Endodermal cell (in vitro differentiated cells): ENCODE measurements at regions not wholly inside any gene's neighbourhood (a gene's known extent, or its start where the extent isn't known, plus 50 kb on each side); places are given as distances from the start of the nearest gene placed in this dataset.

Experiments used
- DNase-seq: peaks from one replicate; pipeline ENCODE4 v3.0.0-alpha.2; 2017
- H3K27ac ChIP-seq: 2 replicates; pipeline ENCODE4 v1.5.1; 2013; ENCODE audit warnings: mild to moderate bottlenecking, low read depth, low read length, moderate library complexity
- H3K27me3 ChIP-seq: 2 replicates; pipeline ENCODE4 v1.6.1; 2013; ENCODE audit warnings: mild to moderate bottlenecking, low read length, moderate library complexity; ENCODE audit not compliant: insufficient read depth, control insufficient read depth, poor library complexity, severe bottlenecking
- H3K36me3 ChIP-seq: 2 replicates; pipeline ENCODE4 v1.7.0; 2013; ENCODE audit warnings: mild to moderate bottlenecking, low read length, moderate library complexity; ENCODE audit not compliant: control insufficient read depth, insufficient read depth
- H3K4me1 ChIP-seq: one replicate; pipeline ENCODE4 v1.7.0; 2013; ENCODE audit warnings: low read length; ENCODE audit not compliant: control insufficient read depth, insufficient read depth
- H3K4me3 ChIP-seq: 2 replicates; pipeline ENCODE4 v1.5.1; 2013; ENCODE audit warnings: mild to moderate bottlenecking, low read length, moderate library complexity
- H3K9ac ChIP-seq: 2 replicates; pipeline ENCODE4 v1.6.1; 2013; ENCODE audit warnings: mild to moderate bottlenecking, low read length, moderate library complexity; ENCODE audit not compliant: poor library complexity, severe bottlenecking; ENCODE audit errors: extremely low read depth
- H3K9me3 ChIP-seq: 2 replicates; pipeline ENCODE4 v1.6.1; 2013; ENCODE audit warnings: mild to moderate bottlenecking, low read length, moderate library complexity; ENCODE audit not compliant: control insufficient read depth
- H3K27ac Mint-ChIP-seq: 2 replicates; pipeline ENCODE4 v1.8.0; 2020; ENCODE audit warnings: mixed read lengths
- H3K27me3 Mint-ChIP-seq: 2 replicates; pipeline ENCODE4 v1.8.0; 2021; ENCODE audit warnings: mild to moderate bottlenecking, mixed read lengths; ENCODE audit not compliant: insufficient read depth
- H3K36me3 Mint-ChIP-seq: 2 replicates; pipeline ENCODE4 v1.8.0; 2020; ENCODE audit warnings: low read depth, mixed read lengths
- H3K4me1 Mint-ChIP-seq: 2 replicates; pipeline ENCODE4 v1.8.0; 2020; ENCODE audit warnings: mixed read lengths
- H3K4me3 Mint-ChIP-seq: 2 replicates; pipeline ENCODE4 v1.8.0; 2020; ENCODE audit warnings: mild to moderate bottlenecking, moderate library complexity, mixed read lengths
- H3K9me3 Mint-ChIP-seq: 2 replicates; pipeline ENCODE4 v1.8.0; 2020; ENCODE audit warnings: mild to moderate bottlenecking, mixed read lengths
- WGBS, 2 experiments: methylation state at CpG; one replicate each; pipeline versions ENCODE4 v1.1.5 to v1.1.7; 2013; ENCODE audit warnings: missing lambda C conversion rate in 2 of 2, mixed read lengths in 1 of 2; ENCODE audit not compliant: insufficient coverage in 1 of 2, insufficient read length in 1 of 2; 5-methylcytosine and 5-hydroxymethylcytosine counted together
- TF ChIP-seq, protein P1 (sequence below): fragments of 200-600 bp; sonication (generic); conservative IDR thresholded peaks from 2 replicates; pipeline ENCODE4 v1.5.0; 2021; ENCODE audit warnings: antibody characterized with exemption, mild to moderate bottlenecking

DNA sequence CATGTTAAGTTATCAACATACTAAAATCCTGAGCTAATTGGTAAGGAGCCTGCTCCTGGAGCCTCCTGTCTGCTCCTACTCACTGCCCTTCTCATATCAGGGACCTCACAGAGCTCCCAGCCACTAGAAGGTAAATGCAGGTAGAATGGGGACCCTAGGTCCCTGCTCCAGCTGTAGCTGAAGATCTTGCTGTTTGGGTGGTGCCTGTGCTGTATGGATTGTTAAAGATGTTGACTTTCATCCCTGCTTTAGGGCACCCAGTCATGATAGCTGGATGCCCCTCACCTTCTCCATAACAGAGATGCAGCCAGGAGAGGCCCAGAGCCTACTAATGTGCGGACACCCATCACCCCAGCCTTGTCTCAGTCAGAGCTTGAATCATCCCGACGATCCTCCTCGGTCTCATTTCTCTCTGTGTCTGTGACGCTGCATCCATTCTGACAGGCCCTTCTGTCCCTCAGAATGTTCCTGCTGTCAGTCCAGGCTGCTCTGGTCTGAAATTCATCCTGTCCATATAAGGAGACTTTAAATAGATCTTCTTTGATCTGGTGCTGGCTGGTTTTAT is 341.7 kb upstream of the GATB start:
- no peak overlapping the region for H3K27ac ChIP-seq
- H3K4me3 ChIP-seq: no peak overlapping the region
- H3K9me3 Mint-ChIP-seq: no peaks in the 10 kb centered on the region
- no peaks in the 10 kb centered on the region for H3K4me1 ChIP-seq
- H3K4me1 Mint-ChIP-seq: no peaks in the 10 kb centered on the region
- no peaks in the 10 kb centered on the region for H3K36me3 Mint-ChIP-seq
- no peak for DNase-seq
- H3K9ac ChIP-seq: no peak overlapping the region
- TF ChIP-seq, protein P1, sequence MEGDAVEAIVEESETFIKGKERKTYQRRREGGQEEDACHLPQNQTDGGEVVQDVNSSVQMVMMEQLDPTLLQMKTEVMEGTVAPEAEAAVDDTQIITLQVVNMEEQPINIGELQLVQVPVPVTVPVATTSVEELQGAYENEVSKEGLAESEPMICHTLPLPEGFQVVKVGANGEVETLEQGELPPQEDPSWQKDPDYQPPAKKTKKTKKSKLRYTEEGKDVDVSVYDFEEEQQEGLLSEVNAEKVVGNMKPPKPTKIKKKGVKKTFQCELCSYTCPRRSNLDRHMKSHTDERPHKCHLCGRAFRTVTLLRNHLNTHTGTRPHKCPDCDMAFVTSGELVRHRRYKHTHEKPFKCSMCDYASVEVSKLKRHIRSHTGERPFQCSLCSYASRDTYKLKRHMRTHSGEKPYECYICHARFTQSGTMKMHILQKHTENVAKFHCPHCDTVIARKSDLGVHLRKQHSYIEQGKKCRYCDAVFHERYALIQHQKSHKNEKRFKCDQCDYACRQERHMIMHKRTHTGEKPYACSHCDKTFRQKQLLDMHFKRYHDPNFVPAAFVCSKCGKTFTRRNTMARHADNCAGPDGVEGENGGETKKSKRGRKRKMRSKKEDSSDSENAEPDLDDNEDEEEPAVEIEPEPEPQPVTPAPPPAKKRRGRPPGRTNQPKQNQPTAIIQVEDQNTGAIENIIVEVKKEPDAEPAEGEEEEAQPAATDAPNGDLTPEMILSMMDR: no peak
- no peak overlapping the region for H3K4me3 Mint-ChIP-seq
- WGBS, 2 experiments: 90 to 96% methylated on average over 5 of the region's 5 CpGs
- H3K27me3 ChIP-seq: no peaks in the 10 kb centered on the region
- no peaks in the 10 kb centered on the region for H3K36me3 ChIP-seq
- H3K27me3 Mint-ChIP-seq: no peaks in the 10 kb centered on the region
- no peak overlapping the region for H3K27ac Mint-ChIP-seq
- H3K9me3 ChIP-seq: no peaks in the 10 kb centered on the region

DNA sequence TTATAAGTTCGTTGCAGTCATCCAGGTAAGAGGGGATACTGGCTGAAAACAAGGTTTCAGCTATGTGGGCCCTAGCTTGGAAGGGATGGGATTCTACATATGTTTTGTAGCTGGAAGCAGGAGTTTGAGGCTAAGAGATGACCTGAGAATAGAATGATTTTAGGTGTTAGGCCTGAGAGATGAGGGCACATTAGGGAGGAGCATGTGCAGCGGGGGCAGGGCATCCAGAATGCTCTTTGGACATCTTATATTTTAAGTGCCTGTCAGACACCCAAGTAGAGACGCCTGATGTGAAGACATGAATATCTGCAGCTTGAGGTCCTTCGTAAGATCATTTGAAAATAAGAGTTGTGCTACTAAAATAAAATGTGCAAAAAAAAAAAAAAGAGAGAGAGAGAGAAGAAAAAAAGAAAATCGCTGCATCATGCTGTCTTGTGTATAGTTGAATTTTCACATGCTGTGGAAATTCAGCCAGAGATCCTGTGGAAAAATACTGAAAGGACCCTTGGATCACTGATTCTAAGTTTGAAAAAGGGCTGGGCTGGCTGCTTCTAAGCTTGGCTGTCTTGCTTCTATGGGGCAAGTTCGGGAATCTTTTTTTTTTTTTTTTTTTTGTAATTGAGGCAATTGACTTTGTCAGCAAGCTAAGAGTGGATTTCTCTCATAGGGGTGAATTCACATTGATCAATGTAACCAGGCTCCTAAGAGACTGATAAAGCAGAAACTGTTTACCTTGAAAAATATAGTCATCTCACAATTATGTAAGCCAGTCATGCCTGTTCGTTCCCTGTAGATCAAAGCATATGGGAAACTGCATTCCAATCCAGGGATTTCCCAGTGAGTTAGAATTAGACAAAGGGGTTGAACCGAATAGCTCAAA is 341.0 kb upstream of the GATB start:
- no peaks in the 10 kb centered on the region for H3K36me3 Mint-ChIP-seq
- H3K4me3 ChIP-seq: no peak overlapping the region
- no peaks in the 10 kb centered on the region for H3K4me1 ChIP-seq
- no peak overlapping the region for H3K27ac ChIP-seq
- no peaks in the 10 kb centered on the region for H3K9me3 Mint-ChIP-seq
- no peaks in the 10 kb centered on the region for H3K9me3 ChIP-seq
- no peak for DNase-seq
- no peaks in the 10 kb centered on the region for H3K4me1 Mint-ChIP-seq
- H3K27ac Mint-ChIP-seq: no peak overlapping the region
- no peaks in the 10 kb centered on the region for H3K27me3 ChIP-seq
- H3K27me3 Mint-ChIP-seq: no peaks in the 10 kb centered on the region
- TF ChIP-seq, protein P1: no peak
- WGBS, 2 experiments: 83 to 90% methylated on average over 7 to 8 of the region's 8 CpGs
- no peak overlapping the region for H3K9ac ChIP-seq
- no peak overlapping the region for H3K4me3 Mint-ChIP-seq
- H3K36me3 ChIP-seq: no peaks in the 10 kb centered on the region

DNA sequence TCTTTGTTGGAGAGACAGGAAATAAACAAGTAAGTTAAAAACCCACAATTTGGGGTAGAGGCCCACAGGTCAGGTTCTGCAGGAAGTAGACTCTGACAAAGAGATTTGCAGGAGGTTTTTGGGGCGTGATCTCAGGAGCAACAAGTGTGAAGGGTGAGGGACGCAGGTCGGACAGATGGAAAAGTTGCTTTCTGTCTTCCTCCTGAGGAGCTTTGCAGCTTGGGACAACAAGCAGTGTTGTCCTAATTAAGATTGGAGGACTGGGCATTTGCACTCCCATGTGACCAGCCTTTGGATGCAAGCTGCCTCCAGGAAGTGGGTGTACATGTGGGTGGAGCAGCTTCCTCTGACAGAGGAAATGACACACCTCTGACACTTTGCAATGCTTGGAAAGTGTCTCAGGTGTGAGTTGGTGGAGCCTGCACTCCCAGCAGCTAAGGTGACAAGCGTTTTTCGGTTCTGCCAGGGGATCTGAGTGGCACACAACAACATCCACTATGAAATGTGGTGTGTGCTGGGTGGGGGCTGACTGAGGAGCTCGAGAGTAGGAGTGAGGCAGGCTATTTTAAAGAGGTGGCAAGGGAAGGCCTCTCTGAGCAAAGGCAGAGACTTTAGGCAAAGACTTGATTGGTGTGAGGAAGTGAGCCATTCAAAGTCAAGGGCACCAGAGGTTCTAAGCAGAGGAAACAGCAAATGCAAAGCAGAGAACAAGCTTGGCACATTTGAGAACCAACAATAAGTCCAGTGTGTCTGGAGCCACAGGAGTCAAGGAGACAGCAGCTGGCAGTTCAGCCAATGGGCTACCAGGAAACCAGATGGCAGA is 339.8 kb upstream of the GATB start:
- WGBS, 2 experiments: 86 to 87% methylated on average over 1 to 6 of the region's 6 CpGs
- TF ChIP-seq, protein P1: no peak

More for the DNA sequence above, 339.8 kb upstream of the GATB start:
- Histone ChIP-seq H3K9ac (no peak overlapping the region), H3K4me3 (no peak overlapping the region), H3K4me1 (no peaks in the 10 kb centered on the region), H3K27ac (no peak overlapping the region), H3K9me3 (no peaks in the 10 kb centered on the region), H3K36me3 (no peaks in the 10 kb centered on the region), H3K27me3 (no peaks in the 10 kb centered on the region)
- Mint-ChIP-seq H3K27ac (no peak overlapping the region), H3K27me3 (no peaks in the 10 kb centered on the region), H3K9me3 (no peaks in the 10 kb centered on the region), H3K4me3 (no peak overlapping the region), H3K4me1 (no peaks in the 10 kb centered on the region), H3K36me3 (no peaks in the 10 kb centered on the region)
- DNase-seq: no peak
